Glutamatergic neuron (in vitro differentiated cells): ENCODE measurements at regions not wholly inside any gene's neighbourhood (a gene's known extent, or its start where the extent isn't known, plus 50 kb on each side); places are given as distances from the start of the nearest gene placed in this dataset.

ENCODE experiments used
- DNase-seq: peaks from one replicate; pipeline ENCODE4 v3.0.0; 2022
- H3K27ac Mint-ChIP-seq: one replicate; pipeline ENCODE4 v1.8.0; 2020; ENCODE audit warnings: mild to moderate bottlenecking, mixed read lengths, inconsistent platforms; ENCODE audit not compliant: unreplicated experiment
- H3K27me3 Mint-ChIP-seq: one replicate; pipeline ENCODE4 v1.8.0; 2020; ENCODE audit warnings: mild to moderate bottlenecking, moderate library complexity, mixed read lengths, inconsistent platforms; ENCODE audit not compliant: unreplicated experiment
- H3K36me3 Mint-ChIP-seq: one replicate; pipeline ENCODE4 v1.8.0; 2020; ENCODE audit warnings: mild to moderate bottlenecking, mixed read lengths, inconsistent platforms; ENCODE audit not compliant: unreplicated experiment
- H3K4me1 Mint-ChIP-seq: one replicate; pipeline ENCODE4 v1.8.0; 2020; ENCODE audit warnings: mild to moderate bottlenecking, low read depth, mixed read lengths, inconsistent platforms; ENCODE audit not compliant: unreplicated experiment
- H3K4me3 Mint-ChIP-seq: one replicate; pipeline ENCODE4 v1.8.0; 2020; ENCODE audit warnings: mild to moderate bottlenecking, mixed read lengths, inconsistent platforms; ENCODE audit not compliant: unreplicated experiment
- H3K9me3 Mint-ChIP-seq: one replicate; pipeline ENCODE4 v1.8.0; 2020; ENCODE audit warnings: mild to moderate bottlenecking, moderate library complexity, mixed read lengths, inconsistent platforms; ENCODE audit not compliant: unreplicated experiment
- CTCF ChIP-seq: fragments of 200-600 bp; sonication (generic); IDR thresholded peaks from one replicate; pipeline ENCODE4 v1.5.0; 2021; ENCODE audit not compliant: partially characterized antibody, unreplicated experiment

GRCh38 chr1:5009376-5010065, 355.1 kb downstream of the AJAP1 start:
- Mint-ChIP-seq H3K4me1 (peaks cover 2% of the 10 kb centered on the region), H3K9me3 (peaks cover 10% of the 10 kb centered on the region), H3K27ac (no peak overlapping the region), H3K27me3 (peaks cover 2% of the 10 kb centered on the region), H3K4me3 (no peak overlapping the region), H3K36me3 (no peaks in the 10 kb centered on the region)
- DNase-seq: no peak
- TF ChIP-seq CTCF: no peak

- H3K4me1 Mint-ChIP-seq: no peaks in the 10 kb centered on the region
- H3K27me3 Mint-ChIP-seq: no peaks in the 10 kb centered on the region
- no peak for DNase-seq
- H3K9me3 Mint-ChIP-seq: peaks cover 9% of the 10 kb centered on the region
- H3K4me3 Mint-ChIP-seq: no peak overlapping the region
- no peak overlapping the region for H3K27ac Mint-ChIP-seq
- H3K36me3 Mint-ChIP-seq: no peaks in the 10 kb centered on the region
- no peak for TF ChIP-seq CTCF
Observed at GRCh38 chr1:5005171-5005570, 350.8 kb downstream of the AJAP1 start.

GRCh38 chr1:5002676-5003075, 348.3 kb downstream of the AJAP1 start:
- Mint-ChIP-seq H3K27me3 (no peaks in the 10 kb centered on the region), H3K9me3 (peaks cover 9% of the 10 kb centered on the region), H3K4me1 (no peaks in the 10 kb centered on the region), H3K36me3 (no peaks in the 10 kb centered on the region), H3K27ac (no peak overlapping the region), H3K4me3 (no peak overlapping the region)
- no peak for TF ChIP-seq CTCF
- DNase-seq: no peak

- TF ChIP-seq CTCF: no peak
- DNase-seq: no peak
- Mint-ChIP-seq H3K9me3 (peaks cover 12% of the 10 kb centered on the region), H3K27ac (no peak overlapping the region), H3K36me3 (no peaks in the 10 kb centered on the region), H3K27me3 (no peaks in the 10 kb centered on the region), H3K4me1 (no peaks in the 10 kb centered on the region), H3K4me3 (no peak overlapping the region)
Observed at GRCh38 chr1:5001466-5001865, 347.1 kb downstream of the AJAP1 start.

- H3K27ac Mint-ChIP-seq: no peak overlapping the region
- no peaks in the 10 kb centered on the region for H3K36me3 Mint-ChIP-seq
- peaks cover 5% of the 10 kb centered on the region for H3K9me3 Mint-ChIP-seq
- H3K27me3 Mint-ChIP-seq: peaks cover 4% of the 10 kb centered on the region
- no peaks in the 10 kb centered on the region for H3K4me1 Mint-ChIP-seq
- H3K4me3 Mint-ChIP-seq: no peak overlapping the region
- DNase-seq: no peak
- no peak for TF ChIP-seq CTCF
Observed at GRCh38 chr1:4986306-4986705, 331.9 kb downstream of the AJAP1 start.
